GM12878 (cell line): ENCODE measurements at regions not wholly inside any gene's neighbourhood (a gene's known extent, or its start where the extent isn't known, plus 50 kb on each side); places are given as distances from the start of the nearest gene placed in this dataset.

ENCODE experiments used
- ATAC-seq: fragments of 200-7000 bp; cut with Tn5 transposase; 3 replicates; pipeline ENCODE4 v1.9.1; 2020; ENCODE audit warnings: mild to moderate bottlenecking, moderate library complexity
- BruUV-seq: library from RNA; stranded (reverse); fragments of 400-500 nt; replicated peaks from 2 replicates; lab custom pipeline; 2021; lab: Mats Ljungman, UMichigan
- CTCF ChIA-PET: fragments of 300-600 bp; sonication (Branson Sonifier 250); formaldehyde crosslinking; extraction: SDS; loops from one replicate; lab custom pipeline; 2021; ENCODE audit warnings: inconsistent platforms; lab: Yijun Ruan, JAX
- POLR2A ChIA-PET: fragments of 350-600 bp; formaldehyde crosslinking; extraction: SDS; loops from one replicate; lab custom pipeline; 2021; ENCODE audit warnings: inconsistent platforms; lab: Charles Lee
- RAD21 ChIA-PET: fragments of 300-600 bp; sonication (Branson Sonifier 250); formaldehyde crosslinking; loops from one replicate; lab custom pipeline; 2023; ENCODE audit warnings: antibody characterized with exemption; ENCODE audit not compliant: unreplicated experiment; lab: Charles Lee
- SMC1A ChIA-PET: fragments of 300-600 bp; sonication (Branson Sonifier 250); formaldehyde crosslinking; loops from one replicate; lab custom pipeline; 2023; ENCODE audit not compliant: unreplicated experiment, uncharacterized antibody; lab: Charles Lee
- DNase-seq: peaks from one replicate; pipeline ENCODE4 v3.0.0-alpha.2; 2011; ENCODE audit warnings: low read depth, low spot score
- FAIRE-seq: peaks from 3 replicates; lab custom pipeline; 2011; peaks lifted over from hg19 to GRCh38; lab: Jason Lieb, UNC
- H2AFZ ChIP-seq: 2 replicates; pipeline ENCODE4 v1.6.0; 2011; ENCODE audit warnings: low read depth, low read length, control low read depth; ENCODE audit not compliant: control insufficient read depth
- H3K27ac ChIP-seq: 2 replicates; pipeline ENCODE4 v1.5.1; 2011; ENCODE audit warnings: control low read depth; ENCODE audit not compliant: control insufficient read depth, insufficient read depth
- H3K27me3 ChIP-seq, 2 experiments: replicated peaks in 1 of 2; 2 replicates each; pipeline versions ENCODE4 v1.6.0 to v1.6.1; 2011; ENCODE audit warnings: low read length in 1 of 2; ENCODE audit not compliant: control insufficient read depth in 2 of 2, insufficient read depth in 2 of 2
- H3K36me3 ChIP-seq, 2 experiments: 2 replicates each; pipeline ENCODE4 v1.5.1; 2011; ENCODE audit warnings: low read length in 1 of 2; ENCODE audit not compliant: control insufficient read depth in 2 of 2, insufficient read depth in 2 of 2
- H3K4me1 ChIP-seq: 2 replicates; pipeline ENCODE4 v1.6.1; 2011; ENCODE audit warnings: mild to moderate bottlenecking, low read length, moderate library complexity, mixed read lengths; ENCODE audit not compliant: control insufficient read depth, insufficient read depth
- H3K4me2 ChIP-seq: 2 replicates; pipeline ENCODE4 v1.6.0; 2011; ENCODE audit warnings: control low read depth; ENCODE audit not compliant: control insufficient read depth, insufficient read depth
- H3K4me3 ChIP-seq: fragments of 200-600 bp; sonication (generic); 2 replicates; pipeline ENCODE4 v1.5.1; 2016
- H3K79me2 ChIP-seq: 2 replicates; pipeline ENCODE4 v1.6.0; 2011; ENCODE audit warnings: low read length; ENCODE audit not compliant: control insufficient read depth, insufficient read depth
- H3K9ac ChIP-seq: 2 replicates; pipeline ENCODE4 v1.8.0; 2011; ENCODE audit warnings: low read length, control low read depth, mixed read lengths; ENCODE audit not compliant: control insufficient read depth, insufficient read depth
- H3K9me3 ChIP-seq: replicated peaks from 3 replicates; pipeline ENCODE4 v1.5.1; 2011; ENCODE audit warnings: mild to moderate bottlenecking, low read length; ENCODE audit not compliant: control insufficient read depth, insufficient read depth
- H4K20me1 ChIP-seq: 2 replicates; pipeline ENCODE4 v1.6.0; 2011; ENCODE audit not compliant: control insufficient read depth, insufficient read depth
- ASH2L ChIP-seq: fragments of 300-600, 200-600 bp; sonication (generic); IDR thresholded peaks from 2 replicates; pipeline ENCODE4 v1.6.1; 2017; ENCODE audit warnings: low read depth, mild to moderate bottlenecking, borderline replicate concordance
- CBFB ChIP-seq: IDR thresholded peaks from 2 replicates; pipeline ENCODE4 v1.6.1; 2016; ENCODE audit warnings: antibody characterized with exemption, low read depth
- HCFC1 ChIP-seq: fragments of 150-350 bp; IDR thresholded peaks from 2 replicates; pipeline ENCODE4 v1.6.1; 2014; ENCODE audit warnings: low read length
- HDGF ChIP-seq: fragments of 450-650 bp; IDR thresholded peaks from 2 replicates; pipeline ENCODE4 v1.6.1; 2016; ENCODE audit warnings: antibody characterized with exemption
- KDM1A ChIP-seq: fragments of 200-600 bp; sonication (generic); IDR thresholded peaks from 2 replicates; pipeline ENCODE4 v1.6.1; 2016; ENCODE audit warnings: borderline replicate concordance
- PKNOX1 ChIP-seq: fragments of 450-650 bp; IDR thresholded peaks from 2 replicates; pipeline ENCODE4 v1.6.1; 2016; ENCODE audit warnings: mild to moderate bottlenecking
- RBBP5 ChIP-seq: fragments of 200-600 bp; sonication (generic); conservative IDR thresholded peaks from 2 replicates; pipeline ENCODE4 v1.6.1; 2016
- RELA ChIP-seq: fragments of 450-650 bp; IDR thresholded peaks from 2 replicates; pipeline ENCODE4 v1.8.0; 2014; ENCODE audit warnings: borderline replicate concordance; ENCODE audit not compliant: partially characterized antibody
- RUNX3 ChIP-seq: IDR thresholded peaks from 2 replicates; pipeline ENCODE4 v1.6.1; 2012; ENCODE audit warnings: low read length, inconsistent platforms
- SIX5 ChIP-seq: IDR thresholded peaks from 2 replicates; pipeline ENCODE4 v1.6.1; 2011; ENCODE audit warnings: mild to moderate bottlenecking, low read depth, low read length, moderate library complexity; ENCODE audit not compliant: severe bottlenecking
- SREBF2 ChIP-seq: IDR thresholded peaks from 2 replicates; pipeline ENCODE4 v1.6.1; 2012; ENCODE audit warnings: mild to moderate bottlenecking, low read length
- STAT3 ChIP-seq: IDR thresholded peaks from 2 replicates; pipeline ENCODE4 v1.6.1; 2011; ENCODE audit warnings: low read depth, low read length, improper control_type of control experiment
- ZNF622 ChIP-seq: fragments of 450-650 bp; IDR thresholded peaks from 2 replicates; pipeline ENCODE4 v1.6.1; 2017; ENCODE audit warnings: mild to moderate bottlenecking, inconsistent platforms
- ZNF687 ChIP-seq: fragments of 450-650 bp; IDR thresholded peaks from 2 replicates; pipeline ENCODE4 v1.6.1; 2017; ENCODE audit warnings: mild to moderate bottlenecking, moderate library complexity
- ZZZ3 ChIP-seq: IDR thresholded peaks from 2 replicates; pipeline ENCODE4 v1.6.1; 2011; ENCODE audit warnings: low read depth; ENCODE audit not compliant: control insufficient read depth, insufficient read length
- WGBS: methylation state at CpG from one replicate; pipeline ENCODE4 v1.1.6; 2016; ENCODE audit warnings: low lambda C conversion rate; ENCODE audit not compliant: insufficient replicate concordance, insufficient coverage; ENCODE audit errors: missing lambda C conversion rate; 5-methylcytosine and 5-hydroxymethylcytosine counted together
- in situ Hi-C: fragments of 300-500 bp; cut with MboI; formaldehyde crosslinking; loops from 9 replicates; pipeline ENCODE4 v1.14.3; 2018; ENCODE audit warnings: mixed read lengths
- intact Hi-C: fragments of 100-400 bp; cut with micrococcal nuclease; formaldehyde crosslinking; loops from one replicate; pipeline ENCODE4 v1.14.2; 2022; ENCODE audit not compliant: unreplicated experiment

- Histone ChIP-seq H3K79me2 (no peaks in the 10 kb centered on the region), H3K9me3 (no peaks in the 10 kb centered on the region), H3K4me2 (no peak overlapping the region), H3K9ac (no peak overlapping the region), H3K27me3 (no peaks in the 10 kb centered on the region), H3K36me3 (no peaks in the 10 kb centered on the region), H4K20me1 (no peaks in the 10 kb centered on the region), H2AFZ (no peak overlapping the region), H3K4me3 (no peak overlapping the region), H3K4me1 (no peaks in the 10 kb centered on the region), H3K27ac (no peak overlapping the region)
- ChIA-PET RAD21 (no interaction called here), SMC1A (no interaction called here), POLR2A (no interaction called here), CTCF (no interaction called here)
- ATAC-seq (no peak), FAIRE-seq (no peak), DNase-seq (no peak)
- intact Hi-C loops: no loop called here
- TF ChIP-seq SREBF2 (no peak), KDM1A (no peak), HDGF (no peak), RELA (no peak), ASH2L (no peak), ZZZ3 (no peak), RUNX3 (no peak)
- BruUV-seq: no TSS peak
- WGBS: 26% methylated on average over 2 of the region's 2 CpGs
- in situ Hi-C loops: no loop called here
Observed at GRCh38 chr1:181334724-181335123, 148.6 kb upstream of the CACNA1E start.

- H3K9me3 ChIP-seq: no peaks in the 10 kb centered on the region
- H3K27me3 ChIP-seq: no peaks in the 10 kb centered on the region
- FAIRE-seq: no peak
- POLR2A ChIA-PET: no interaction called here
- in situ Hi-C loops: no loop called here
- no peak for ATAC-seq
- H2AFZ ChIP-seq: no peak overlapping the region
- no peak overlapping the region for H3K4me2 ChIP-seq
- H3K27ac ChIP-seq: no peak overlapping the region
- H3K4me3 ChIP-seq: no peak overlapping the region
- RAD21 ChIA-PET: no interaction called here
- DNase-seq: no peak
- intact Hi-C loops: no loop called here
- H3K79me2 ChIP-seq: no peaks in the 10 kb centered on the region
- no peaks in the 10 kb centered on the region for H3K4me1 ChIP-seq
- H4K20me1 ChIP-seq: no peaks in the 10 kb centered on the region
- H3K36me3 ChIP-seq: no peaks in the 10 kb centered on the region
- 5% methylated on average over 3 of the region's 3 CpGs for WGBS
- no TSS peak for BruUV-seq
- CTCF ChIA-PET: no interaction called here
- H3K9ac ChIP-seq: no peak overlapping the region
- SMC1A ChIA-PET: no interaction called here
- TF ChIP-seq ZNF622 (no peak), SIX5 (no peak), HCFC1 (no peak), STAT3 (no peak), ZNF687 (no peak), RBBP5 (no peak), CBFB (no peak), PKNOX1 (no peak)
Observed at GRCh38 chr1:181335631-181336030, 147.7 kb upstream of the CACNA1E start.
